ENCODE measurements at regions not wholly inside any gene's neighbourhood (a gene's known extent, or its start where the extent isn't known, plus 50 kb on each side); places are given as distances from the start of the nearest gene placed in this dataset.
"Not testable (repeated sequence)": the region's sequence is repeated elsewhere in the genome, so short reads cannot be mapped to it uniquely, and the experiment has no call there.

- DNase-seq (ENCODE audit: low spot score): no peak
Measured at GRCh38 chr5:166880456-166880855, 1411.0 kb upstream of the WWC1 start.

DNA sequence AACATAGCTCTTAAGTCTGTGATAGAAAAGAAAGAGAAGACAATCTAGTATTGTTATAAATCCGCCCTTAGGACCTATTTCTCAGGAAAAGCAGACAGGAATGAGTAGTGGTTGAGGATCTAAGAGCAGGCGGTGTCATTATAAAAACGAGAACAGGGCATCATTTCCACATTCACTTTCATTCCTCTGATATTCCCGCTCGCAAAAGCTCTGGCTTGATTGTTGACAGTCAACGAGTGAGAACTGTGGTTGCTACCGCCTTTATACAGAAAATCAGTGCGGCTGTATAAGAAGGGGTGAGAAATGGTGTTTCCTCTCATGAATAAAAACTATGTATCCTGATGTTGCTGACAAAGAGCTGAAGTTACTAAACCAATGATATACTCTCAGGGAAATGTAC lies 1409.6 kb upstream of the WWC1 start:
- no peak for DNase-seq (ENCODE audit: low spot score)

DNA sequence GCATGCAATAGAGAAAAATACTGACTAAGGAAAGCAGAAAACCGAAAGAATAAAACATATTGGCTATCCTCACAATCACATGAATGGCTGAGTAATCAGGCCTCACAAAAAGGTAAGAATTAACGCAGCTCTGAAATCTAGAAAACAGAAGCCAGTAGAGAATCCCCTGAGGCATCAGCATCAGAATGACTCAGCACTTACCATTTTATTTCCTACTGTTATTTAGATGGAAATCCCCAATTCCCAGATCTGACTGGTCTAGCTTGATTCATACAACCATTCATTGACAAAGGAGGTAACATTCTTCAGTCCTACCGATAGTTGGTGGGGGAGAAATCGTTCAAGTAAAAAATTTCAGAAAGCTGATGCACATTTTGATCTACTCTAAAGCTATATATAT lies 1408.4 kb upstream of the WWC1 start:
- no peak for DNase-seq (ENCODE audit: low spot score)

DNA sequence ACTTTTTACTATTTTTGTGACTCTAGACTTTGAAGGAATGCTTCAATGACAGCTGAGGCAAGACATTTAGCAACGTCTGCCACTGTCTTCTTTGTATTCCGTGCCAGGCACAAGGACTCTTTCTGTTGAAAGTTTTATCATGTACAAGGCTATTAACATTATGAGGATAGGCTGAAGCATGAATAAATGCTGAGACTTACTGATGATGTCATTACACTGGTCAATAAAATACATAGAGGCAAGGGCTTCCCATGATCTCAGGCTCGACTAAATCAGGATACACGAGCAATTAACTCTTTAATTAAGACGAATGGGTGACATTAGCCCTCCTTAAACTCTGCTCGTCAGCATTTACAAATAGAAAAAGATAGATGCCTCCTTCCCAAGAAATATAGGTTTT lies 1393.3 kb upstream of the WWC1 start:
- DNase-seq (ENCODE audit: low spot score): no peak

GRCh38 chr5:166899343-166899742 lies 1392.1 kb upstream of the WWC1 start:
- DNase-seq (ENCODE audit: low spot score): no peak

- DNase-seq (ENCODE audit: low spot score): no peak
Measured at GRCh38 chr5:166904571-166904970, 1386.9 kb upstream of the WWC1 start.

DNA sequence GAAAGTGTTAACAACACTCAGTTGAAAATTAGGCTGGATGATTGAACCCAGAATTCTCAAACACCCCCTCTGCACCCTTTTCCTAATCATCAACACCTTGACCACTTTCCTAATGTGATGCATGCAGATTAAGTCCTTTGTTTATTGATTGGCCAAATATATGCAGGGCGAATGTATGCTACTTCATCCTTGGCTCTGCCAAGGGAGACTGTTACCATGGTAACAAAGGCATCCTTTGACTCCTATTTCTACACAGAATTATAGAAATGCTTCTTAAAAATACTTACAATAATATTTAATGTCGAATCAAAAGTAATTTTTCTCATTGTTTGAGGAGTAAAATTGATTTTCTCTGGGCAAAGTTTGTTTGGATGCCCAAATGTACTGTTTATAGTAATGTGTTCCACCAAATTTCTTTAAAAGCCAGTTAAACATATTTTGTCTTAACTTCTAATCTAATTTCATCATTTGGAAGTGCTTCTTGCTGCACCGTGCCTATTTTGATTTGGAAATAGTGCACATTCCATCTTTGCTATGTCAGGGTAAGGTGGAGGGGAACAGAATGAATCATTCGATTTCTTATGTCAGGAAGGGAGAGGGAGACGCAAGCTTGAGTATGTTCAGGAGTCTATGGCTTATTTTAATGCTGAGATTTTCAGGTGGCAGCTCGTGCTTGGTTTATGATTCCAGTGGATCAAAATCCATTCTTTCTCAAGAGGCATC lies 1384.3 kb upstream of the WWC1 start:
- DNase-seq (ENCODE audit: low spot score): no peak

GRCh38 chr5:166909040-166909439 lies 1382.4 kb upstream of the WWC1 start:
- no peak for DNase-seq (ENCODE audit: low spot score)

DNA sequence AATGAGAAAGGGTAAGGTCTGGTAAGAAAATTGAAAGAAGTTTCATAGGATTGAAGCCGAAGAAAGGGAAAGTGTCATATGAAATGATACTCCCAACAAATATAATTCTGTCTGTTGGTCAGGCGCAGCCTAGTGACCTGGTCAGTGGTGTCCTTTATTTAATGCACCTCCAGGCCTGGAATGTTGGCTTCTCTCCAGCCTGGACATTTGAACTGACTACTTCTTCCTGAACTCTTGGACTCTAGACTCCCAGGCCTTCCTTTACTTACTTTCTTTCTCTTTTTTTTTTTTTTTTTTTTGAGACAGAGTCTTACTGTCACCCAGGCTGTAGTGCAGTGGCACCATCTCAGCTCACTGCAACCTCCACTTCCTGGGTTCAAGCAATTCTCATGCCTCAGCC lies 1381.5 kb upstream of the WWC1 start:
- no peak for DNase-seq (ENCODE audit: low spot score)

GRCh38 chr5:166910995-166911394 lies 1380.5 kb upstream of the WWC1 start:
- no peak for DNase-seq (ENCODE audit: low spot score)

GRCh38 chr5:166916021-166916420 lies 1375.4 kb upstream of the WWC1 start:
- DNase-seq (ENCODE audit: low spot score): no peak

DNA sequence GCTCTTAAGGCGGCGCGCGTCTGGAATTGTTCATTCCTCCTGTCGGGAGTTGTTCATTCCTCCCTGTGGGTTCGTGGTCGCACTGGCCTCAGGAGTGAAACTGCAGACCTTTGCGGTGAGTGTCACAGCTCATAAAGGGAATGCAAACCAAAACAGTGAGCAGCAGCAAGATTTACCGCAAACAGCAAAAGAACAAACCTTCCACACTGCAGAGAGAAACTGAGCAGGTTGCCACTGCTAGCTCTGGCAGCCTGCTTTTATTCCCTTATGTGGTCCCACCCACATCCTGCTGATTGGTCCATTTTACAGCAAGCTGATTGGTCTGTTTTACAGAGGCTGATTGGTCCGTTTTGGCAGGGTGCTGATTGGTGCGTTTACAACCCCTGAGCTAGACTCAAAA lies 1365.3 kb upstream of the WWC1 start:
- no peak for DNase-seq (ENCODE audit: low spot score)

DNA sequence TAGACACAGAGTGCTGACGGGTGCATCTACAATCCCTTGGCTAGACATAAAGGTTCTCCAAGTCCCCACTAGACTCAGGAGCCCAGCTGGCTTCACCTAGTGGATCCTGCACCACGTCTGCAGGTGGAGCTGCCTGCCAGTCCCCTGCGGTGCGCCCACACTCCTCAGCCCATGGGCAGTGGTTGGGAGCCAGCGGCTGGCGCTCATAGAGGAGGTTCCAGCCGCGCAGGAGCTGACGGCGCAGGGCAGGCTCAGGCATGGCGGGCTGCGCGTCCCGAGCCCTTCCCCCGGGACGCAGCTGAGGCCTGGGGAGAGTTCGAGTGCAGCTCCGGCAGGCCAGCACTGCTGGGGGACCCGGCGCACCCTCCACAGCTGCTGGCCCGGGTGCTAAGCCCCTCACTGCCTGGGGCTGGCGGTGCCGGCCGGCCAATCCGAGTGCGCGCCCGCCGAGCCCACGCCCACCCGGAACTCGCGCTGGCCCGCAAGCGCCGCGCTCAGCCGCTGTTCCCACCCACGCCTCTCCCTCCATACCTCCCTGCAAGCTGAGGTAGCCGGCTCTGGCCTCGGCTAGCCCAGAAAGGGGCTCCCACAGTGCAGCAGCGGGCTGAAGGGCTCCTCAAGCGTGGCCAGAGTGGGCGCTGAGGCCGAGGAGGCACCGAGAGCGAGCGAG lies 1364.5 kb upstream of the WWC1 start:
- not testable (repeated sequence) for DNase-seq (ENCODE audit: low spot score)

GRCh38 chr5:166936351-166936750 lies 1355.1 kb upstream of the WWC1 start:
- no peak for DNase-seq (ENCODE audit: low spot score)

DNA sequence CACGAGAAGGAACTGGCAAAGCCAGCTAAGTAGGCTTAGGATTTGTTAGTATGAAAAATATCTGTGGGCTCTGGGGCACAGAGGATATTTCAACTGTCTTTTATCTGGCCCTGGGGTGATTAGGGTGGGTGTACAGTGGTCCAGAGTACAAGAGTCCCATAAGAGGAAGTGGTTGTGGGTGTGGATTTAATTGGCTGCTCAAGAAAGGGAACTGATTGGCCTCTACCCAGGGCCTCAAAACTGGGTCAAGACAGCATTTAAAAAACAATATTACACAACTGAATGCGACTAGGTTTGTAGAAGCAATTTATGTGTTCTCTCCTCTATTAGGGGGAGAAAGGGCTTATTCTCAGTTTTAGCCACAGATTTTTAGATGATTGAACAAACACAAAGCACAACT lies 1353.4 kb upstream of the WWC1 start:
- no peak for DNase-seq (ENCODE audit: low spot score)

GRCh38 chr5:166942948-166943347 lies 1348.5 kb upstream of the WWC1 start:
- DNase-seq (ENCODE audit: low spot score): no peak

GRCh38 chr5:166947045-166947444 lies 1344.4 kb upstream of the WWC1 start:
- DNase-seq (ENCODE audit: low spot score): no peak

- DNase-seq (ENCODE audit: low spot score): no peak
Measured at GRCh38 chr5:166948679-166949078, 1342.8 kb upstream of the WWC1 start.

- DNase-seq (ENCODE audit: low spot score): no peak
Measured at GRCh38 chr5:166952048-166952447, 1339.4 kb upstream of the WWC1 start.

DNA sequence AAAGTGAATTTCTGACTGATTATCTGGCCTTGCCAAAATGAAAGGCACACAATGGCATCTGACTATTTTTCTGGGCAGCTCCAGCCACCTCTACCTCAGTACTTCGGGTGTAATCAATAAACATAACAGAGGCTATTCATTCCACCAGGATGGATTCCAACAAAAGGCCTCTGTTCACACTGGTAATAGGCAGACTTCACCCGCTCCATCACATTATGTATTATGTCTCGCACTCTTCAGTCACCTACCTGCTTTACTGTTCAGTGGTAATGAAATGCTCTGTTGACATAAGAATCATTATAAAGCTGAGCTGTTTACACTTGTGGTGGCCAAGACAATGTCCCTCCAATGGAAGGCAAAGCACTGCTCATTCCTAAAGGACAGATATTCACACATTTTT lies 1333.7 kb upstream of the WWC1 start:
- DNase-seq (ENCODE audit: low spot score): no peak

GRCh38 chr5:166959766-166960165 lies 1331.7 kb upstream of the WWC1 start:
- DNase-seq (ENCODE audit: low spot score): no peak

- DNase-seq (ENCODE audit: low spot score): no peak
Measured at GRCh38 chr5:166961028-166961427, 1330.4 kb upstream of the WWC1 start.

- DNase-seq (ENCODE audit: low spot score): no peak
Measured at GRCh38 chr5:166961913-166962312, 1329.5 kb upstream of the WWC1 start.

GRCh38 chr5:166962461-166962860 lies 1329.0 kb upstream of the WWC1 start:
- DNase-seq (ENCODE audit: low spot score): no peak
